NCI-H187 treated with DMSO at 0.1 percent for 48 hours (cell line): ENCODE measurements at regions not wholly inside any gene's neighbourhood (a gene's known extent, or its start where the extent isn't known, plus 50 kb on each side); places are given as distances from the start of the nearest gene placed in this dataset.
"Not testable (repeated sequence)": the region's sequence is repeated elsewhere in the genome, so short reads cannot be mapped to it uniquely, and the experiment has no call there.

Source experiments
- DNase-seq: peaks from one replicate; lab custom pipeline; 2025; lab: John Stamatoyannopoulos, UW

GRCh38 chr5:90133941-90134340 is 275.6 kb downstream of the CETN3 start:
- DNase-seq, result no peak

DNA sequence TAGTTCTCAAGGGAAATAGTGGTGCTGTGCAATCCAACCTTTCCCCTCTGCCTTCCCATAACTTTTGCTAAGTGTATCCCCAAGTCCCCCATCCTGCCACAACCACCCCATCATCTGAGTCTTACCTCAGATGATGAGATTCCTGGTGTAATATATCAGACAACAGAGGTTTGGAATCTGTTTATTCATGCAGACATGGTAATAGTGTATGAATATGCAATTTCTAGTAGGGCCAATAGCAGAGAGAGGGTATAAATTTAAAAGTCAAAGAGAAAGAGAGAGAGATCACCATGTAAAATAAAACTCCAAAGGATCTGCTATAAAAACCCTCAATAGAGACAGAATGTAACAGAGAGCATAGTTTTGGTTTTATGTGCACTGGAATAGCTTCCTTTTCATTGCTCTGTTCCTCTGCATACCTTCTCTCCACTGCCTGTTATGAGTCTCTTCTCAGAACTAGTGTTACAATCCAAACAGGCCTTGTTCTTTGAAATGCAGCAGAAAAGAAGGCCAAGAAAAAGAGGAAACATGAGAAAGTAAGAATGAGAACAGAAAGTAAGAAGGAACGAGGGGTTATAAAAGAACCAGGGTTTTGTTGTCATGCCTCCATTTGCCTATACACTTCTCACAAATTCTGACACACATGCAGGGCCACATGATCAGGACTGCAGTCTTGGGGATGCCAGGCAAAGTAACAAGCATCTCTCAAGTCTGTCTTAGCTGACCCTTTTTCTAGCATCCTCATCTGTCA is 278.0 kb downstream of the CETN3 start:
- no peak for DNase-seq

GRCh38 chr5:90128551-90128950 is 281.0 kb downstream of the CETN3 start:
- DNase-seq, result no peak

GRCh38 chr5:90119531-90119971 is 290.0 kb downstream of the CETN3 start:
- no peak for DNase-seq

DNA sequence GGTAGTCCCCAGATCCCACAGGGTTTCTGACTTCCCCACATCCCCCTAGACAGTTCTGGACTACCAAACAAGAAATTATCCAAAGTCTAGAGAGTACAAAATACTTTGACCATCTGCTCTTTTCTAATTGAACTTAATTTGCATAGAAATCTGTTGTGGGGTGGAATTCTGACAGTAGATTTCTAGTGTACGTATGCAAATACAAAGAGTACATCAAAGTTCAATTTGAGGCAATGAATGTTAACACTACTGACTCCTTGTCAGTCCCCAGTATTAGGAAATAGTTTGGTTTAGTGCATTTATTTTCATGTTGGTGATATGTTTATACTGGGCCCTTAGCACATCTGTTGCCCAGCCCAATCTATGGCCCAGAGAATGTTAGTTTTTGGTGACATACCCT is 292.6 kb downstream of the CETN3 start:
- no peak for DNase-seq

- DNase-seq, result no peak
These were observed 296.4 kb downstream of the CETN3 start for GRCh38 chr5:90113108-90113507.

GRCh38 chr5:90112033-90112692 is 297.4 kb downstream of the CETN3 start:
- DNase-seq, result no peak

GRCh38 chr5:90111364-90112032 is 298.1 kb downstream of the CETN3 start:
- no peak for DNase-seq

DNA sequence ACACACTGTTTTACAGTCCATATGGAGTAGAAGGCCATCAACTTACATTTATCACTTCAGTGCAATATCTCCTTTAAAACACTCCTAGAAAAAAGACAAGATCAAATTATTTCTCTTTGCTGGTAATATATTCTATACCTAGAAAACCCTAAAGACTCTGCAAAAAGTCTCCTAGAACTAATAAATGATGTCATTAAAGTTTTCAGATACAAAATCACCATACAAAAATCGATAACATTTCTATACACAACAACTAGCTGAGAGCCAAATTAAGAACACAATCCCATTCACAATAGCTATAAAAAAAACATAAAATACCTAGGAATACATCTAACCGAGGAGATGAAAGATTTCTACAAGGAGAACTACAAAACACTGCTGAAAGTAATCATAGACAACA is 300.3 kb downstream of the CETN3 start:
- no peak for DNase-seq

DNA sequence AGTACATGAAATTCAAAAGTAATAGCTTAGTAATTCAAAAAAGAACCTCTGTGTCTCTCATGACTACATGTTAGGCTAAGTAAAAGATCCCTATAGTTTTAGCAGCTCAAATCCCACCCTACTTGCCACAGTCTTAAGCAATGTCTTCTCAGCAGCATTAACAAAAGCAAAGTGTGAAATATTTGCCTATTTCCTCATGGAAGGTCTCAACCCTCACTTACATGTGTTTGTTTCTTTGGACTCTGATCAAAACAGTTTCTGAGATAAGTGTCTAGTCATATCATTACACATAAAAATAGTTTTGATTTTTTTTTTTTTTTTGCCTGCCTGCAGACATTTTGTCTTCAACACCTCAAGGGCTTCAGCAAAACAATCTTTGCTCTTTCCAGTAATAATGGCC is 310.5 kb downstream of the CETN3 start:
- no peak for DNase-seq

DNA sequence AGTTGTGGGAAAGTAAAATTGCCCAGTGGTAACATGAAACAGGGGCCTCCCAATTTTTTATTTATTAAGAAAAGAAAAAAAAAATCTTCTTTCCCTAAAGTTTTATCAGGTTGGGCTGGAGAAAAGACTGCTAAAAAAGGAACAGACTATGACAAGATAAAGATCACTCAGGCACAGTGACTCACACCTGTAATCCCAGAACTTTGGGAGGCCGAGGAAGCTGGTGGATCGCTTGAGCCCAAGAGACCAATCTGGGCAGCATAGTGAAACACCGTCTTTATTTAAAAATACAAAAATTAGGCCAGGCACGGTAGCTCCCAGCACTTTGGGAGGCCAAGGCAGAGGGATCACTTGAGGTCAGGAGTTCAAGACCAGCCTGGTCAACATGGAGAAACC is 312.5 kb downstream of the CETN3 start:
- no peak for DNase-seq

GRCh38 chr5:90096415-90097081 is 313.0 kb downstream of the CETN3 start:
- no peak for DNase-seq

DNA sequence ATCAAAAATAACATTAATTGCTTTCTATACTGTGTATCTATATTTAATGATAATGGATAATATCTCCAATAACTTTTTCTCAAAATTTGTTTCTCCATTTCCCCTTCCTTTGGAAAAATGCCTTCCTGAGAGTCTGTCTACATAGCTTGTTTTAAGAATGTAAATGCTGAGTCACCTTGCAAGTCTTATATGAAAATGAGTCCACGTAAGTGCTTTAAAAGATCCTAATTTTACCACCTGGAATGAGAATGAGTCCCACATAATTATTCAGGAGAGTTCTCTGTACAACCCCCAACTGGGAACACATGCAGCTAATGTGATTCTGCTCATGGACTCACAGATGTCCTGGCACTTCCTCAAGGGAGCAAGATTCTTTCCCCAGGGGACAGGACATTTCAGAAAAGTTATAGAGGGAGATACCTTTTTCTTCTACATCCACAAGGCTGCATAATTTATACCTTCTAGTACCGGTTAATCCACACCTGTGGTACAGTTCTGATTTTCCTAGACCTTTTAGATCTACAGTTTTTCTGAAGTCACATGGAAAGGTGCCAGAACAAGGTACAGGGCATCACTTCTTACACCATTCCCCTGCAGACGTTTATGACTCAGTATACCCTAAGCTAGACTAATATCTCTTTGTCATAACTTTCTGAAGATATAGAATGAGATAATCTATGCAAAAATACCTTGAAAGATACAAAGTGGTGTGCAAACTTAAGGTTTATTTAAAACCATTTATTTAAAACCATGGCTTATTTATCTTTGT is 314.1 kb downstream of the CETN3 start:
- no peak for DNase-seq

DNA sequence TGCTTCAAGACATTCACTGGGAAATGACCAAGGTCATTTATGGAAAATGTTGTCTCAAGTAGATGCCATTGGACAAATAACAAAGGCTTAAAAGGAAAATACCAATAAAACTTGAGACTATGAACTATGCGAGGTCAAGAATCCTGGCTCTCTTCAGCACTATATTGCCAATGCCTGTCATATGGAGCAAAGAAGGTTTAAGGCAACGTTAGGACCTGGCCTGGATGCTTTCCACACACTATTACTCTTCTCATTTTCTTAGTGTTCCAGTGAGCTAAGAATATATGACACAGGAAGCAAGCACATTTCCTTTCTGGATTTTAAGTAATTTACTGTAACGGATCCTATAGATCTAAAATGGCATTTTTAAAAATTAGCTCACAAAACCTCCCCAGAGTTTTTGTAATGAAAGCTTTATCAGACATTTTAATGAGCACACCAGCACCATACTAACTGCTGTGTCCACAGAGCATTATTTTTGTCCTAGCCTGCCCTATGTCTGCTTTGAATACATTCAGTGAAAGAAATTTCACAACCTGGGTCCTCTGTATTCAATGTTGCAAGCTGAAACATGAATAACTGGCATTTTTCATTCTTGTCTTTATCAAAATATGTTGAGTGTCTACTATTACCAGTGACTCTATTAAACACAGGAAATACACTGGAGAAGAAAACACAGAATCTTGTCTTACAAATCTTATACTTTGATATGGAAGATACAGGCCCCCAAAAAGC is 315.6 kb downstream of the CETN3 start:
- no peak for DNase-seq

DNA sequence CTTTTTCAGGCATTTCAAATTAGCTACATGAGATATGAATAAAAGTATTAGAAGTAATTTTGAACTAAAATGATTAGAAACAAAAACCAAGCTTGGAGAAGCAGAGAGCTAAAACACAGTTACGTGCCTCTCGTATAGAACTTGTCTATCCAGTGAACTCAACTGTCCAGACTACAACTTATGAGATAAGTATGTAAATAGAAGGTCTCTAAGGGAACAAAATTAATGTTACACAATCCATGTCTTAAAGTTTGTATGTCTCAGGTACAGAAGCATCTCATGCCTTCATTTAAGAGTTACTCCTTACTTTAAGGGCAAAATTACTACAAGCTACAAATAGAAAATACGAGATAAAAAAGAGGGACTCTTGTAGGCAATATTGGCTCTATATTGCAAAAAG is 316.8 kb downstream of the CETN3 start:
- DNase-seq, result no peak

GRCh38 chr5:90084342-90084741 is 325.2 kb downstream of the CETN3 start:
- no peak for DNase-seq

- not testable (repeated sequence) for DNase-seq
These were observed 336.5 kb downstream of the CETN3 start for GRCh38 chr5:90073026-90073570.

DNA sequence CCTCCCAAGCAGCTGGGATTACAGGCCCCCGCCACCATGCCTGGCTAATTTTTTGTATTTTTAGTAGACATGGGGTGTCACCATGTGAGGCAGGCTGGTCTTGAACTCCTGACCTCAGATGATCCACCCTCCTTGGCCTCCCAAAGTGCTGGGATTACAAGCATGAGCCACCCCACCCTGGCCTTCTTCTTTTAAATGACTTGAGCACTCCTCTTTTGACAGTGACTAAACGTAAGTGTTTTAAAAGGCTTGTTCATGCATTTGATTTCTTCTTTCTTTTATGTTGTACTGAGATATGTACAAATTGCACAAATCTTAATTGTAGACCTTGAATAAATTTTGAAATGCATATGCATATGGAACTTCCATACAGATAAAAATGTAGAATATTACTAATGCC is 337.9 kb downstream of the CETN3 start:
- DNase-seq, result no peak

DNA sequence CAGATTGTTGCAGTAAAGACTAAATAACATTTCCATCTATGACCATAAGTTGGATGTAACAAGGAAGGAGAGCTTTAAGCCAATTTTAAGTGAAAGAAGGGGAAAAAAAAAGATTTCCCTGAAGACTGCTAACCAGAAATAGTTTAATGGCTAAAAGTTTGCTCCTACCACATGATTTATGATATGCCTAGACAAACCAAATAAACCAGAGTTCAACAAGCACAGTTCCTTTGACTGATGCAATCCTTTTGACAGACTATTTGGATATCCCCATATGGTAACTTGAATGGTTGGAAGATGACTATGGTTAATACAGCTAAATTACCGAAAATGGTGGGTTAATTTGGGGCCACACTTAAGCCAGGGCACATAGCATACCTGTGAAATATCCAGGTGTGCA is 338.5 kb downstream of the CETN3 start:
- no peak for DNase-seq

DNA sequence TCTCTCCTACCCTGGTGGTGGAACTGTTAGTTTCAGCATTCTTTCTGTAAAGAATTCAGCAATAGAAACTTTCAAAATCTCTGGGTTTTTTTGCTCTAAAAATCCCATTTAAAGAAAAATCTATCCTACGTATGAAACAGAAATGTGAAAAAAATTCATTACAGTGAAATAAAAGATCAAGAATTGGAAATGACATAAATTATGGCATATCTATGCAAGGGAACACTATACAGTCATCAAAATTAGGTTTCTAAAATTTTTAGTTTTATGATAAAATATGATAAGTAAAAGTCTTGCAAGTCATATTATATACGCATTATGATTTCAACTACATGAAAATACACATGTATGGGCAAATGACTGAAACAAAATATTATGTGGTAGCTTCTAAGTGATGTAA is 342.6 kb downstream of the CETN3 start:
- no peak for DNase-seq
